Smooth muscle cell (in vitro differentiated cells): ENCODE measurements at regions not wholly inside any gene's neighbourhood (a gene's known extent, or its start where the extent isn't known, plus 50 kb on each side); places are given as distances from the start of the nearest gene placed in this dataset.

Experiments
- DNase-seq: peaks from one replicate; lab custom pipeline; 2025; ENCODE audit not compliant: unreplicated experiment; lab: John Stamatoyannopoulos, UW
- H2AFZ ChIP-seq: fragments of 200-600 bp; sonication (generic); 2 replicates; pipeline ENCODE4 v1.6.0; 2016; ENCODE audit warnings: antibody characterized with exemption, low read depth, mild to moderate bottlenecking
- H3F3A ChIP-seq: fragments of 200-600 bp; sonication (generic); 2 replicates; pipeline ENCODE4 v1.6.0; 2017; ENCODE audit warnings: antibody characterized with exemption, low read depth
- H3K27ac ChIP-seq: fragments of 200-600 bp; sonication (generic); 2 replicates; pipeline ENCODE4 v1.5.1; 2016; ENCODE audit warnings: low read depth, mild to moderate bottlenecking
- H3K27me3 ChIP-seq: fragments of 200-600 bp; sonication (generic); 2 replicates; pipeline ENCODE4 v1.6.1; 2016; ENCODE audit warnings: low read depth, mild to moderate bottlenecking
- H3K36me3 ChIP-seq: fragments of 200-600 bp; sonication (generic); 2 replicates; pipeline ENCODE4 v1.5.1; 2016; ENCODE audit warnings: low read depth
- H3K4me1 ChIP-seq: fragments of 200-600 bp; sonication (generic); 2 replicates; pipeline ENCODE4 v1.5.1; 2016; ENCODE audit warnings: low read depth
- H3K4me2 ChIP-seq: fragments of 200-600 bp; sonication (generic); 2 replicates; pipeline ENCODE4 v1.6.0; 2016; ENCODE audit warnings: mild to moderate bottlenecking
- H3K4me3 ChIP-seq: fragments of 200-600 bp; sonication (generic); 2 replicates; pipeline ENCODE4 v1.5.1; 2016; ENCODE audit warnings: mild to moderate bottlenecking
- H3K79me2 ChIP-seq: fragments of 200-600 bp; sonication (generic); 2 replicates; pipeline ENCODE4 v1.6.0; 2016; ENCODE audit warnings: low read depth, mild to moderate bottlenecking
- H3K9ac ChIP-seq: fragments of 200-600 bp; sonication (generic); 2 replicates; pipeline ENCODE4 v1.6.0; 2016; ENCODE audit warnings: low read depth
- H3K9me3 ChIP-seq: fragments of 200-600 bp; sonication (generic); replicated peaks from 2 replicates; pipeline ENCODE4 v1.5.1; 2016; ENCODE audit warnings: low read depth
- H4K20me1 ChIP-seq: fragments of 200-600 bp; sonication (generic); 2 replicates; pipeline ENCODE4 v1.6.0; 2016; ENCODE audit warnings: low read depth
- CTCF ChIP-seq: fragments of 200-600 bp; sonication (generic); IDR thresholded peaks from 2 replicates; pipeline ENCODE4 v1.5.1; 2017; ENCODE audit warnings: borderline replicate concordance, mild to moderate bottlenecking, antibody characterized with exemption; ENCODE audit not compliant: insufficient read depth, poor library complexity, severe bottlenecking
- WGBS: methylation state at CpG from one replicate; pipeline ENCODE4 v1.1.7; 2016; ENCODE audit warnings: low lambda C conversion rate; 5-methylcytosine and 5-hydroxymethylcytosine counted together

DNA sequence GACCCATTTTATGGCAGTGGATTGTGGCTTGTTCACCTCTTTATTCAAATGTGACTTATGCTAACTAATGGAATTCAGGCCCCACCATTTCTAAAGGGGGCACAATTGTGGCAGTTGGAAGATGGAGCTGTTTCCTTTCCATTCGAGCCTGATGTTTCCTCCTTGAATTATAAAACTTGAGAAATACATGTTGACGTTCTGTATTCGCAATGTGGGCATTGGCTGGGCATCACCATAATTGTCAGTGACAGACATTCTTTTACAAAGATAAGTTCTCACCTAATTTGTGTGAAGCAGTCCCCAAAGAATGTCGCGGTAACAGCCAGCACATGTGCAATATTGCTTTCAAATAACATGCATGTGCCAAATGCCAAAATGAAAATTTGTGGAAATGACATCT is 1070.2 kb upstream of the TENM3 start:
- no peak for TF ChIP-seq CTCF

DNA sequence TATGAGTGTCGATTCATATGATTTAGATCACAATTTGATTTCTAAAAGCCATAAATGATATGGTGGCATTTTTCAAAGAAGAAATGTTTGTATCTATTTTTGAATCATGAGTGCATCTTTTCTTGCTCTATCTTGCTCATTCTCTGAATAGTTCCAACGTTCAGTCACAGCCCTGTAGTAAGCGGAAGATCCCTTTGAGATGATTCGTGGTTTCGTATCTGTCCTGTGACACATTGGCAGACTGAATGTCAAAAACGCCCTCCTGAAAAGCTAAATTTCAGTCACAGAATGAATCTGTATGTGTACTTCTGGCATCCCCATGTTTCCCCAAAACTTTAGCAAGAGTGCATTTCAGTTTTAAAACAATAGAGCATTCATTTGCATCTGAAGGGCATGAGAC is 1066.9 kb upstream of the TENM3 start:
- Histone ChIP-seq H3K9me3 (no peaks in the 10 kb centered on the region), H4K20me1 (no peaks in the 10 kb centered on the region), H3K27ac (peak overlapping the region; percentile 44), H3K27me3 (no peaks in the 10 kb centered on the region), H3K4me1 (no peaks in the 10 kb centered on the region), H3K79me2 (no peaks in the 10 kb centered on the region), H3K9ac (no peak overlapping the region), H3K36me3 (no peaks in the 10 kb centered on the region), H3K4me2 (no peak overlapping the region), H2AFZ (no peak overlapping the region), H3K4me3 (no peak overlapping the region), H3F3A (no peaks in the 10 kb centered on the region)
- TF ChIP-seq CTCF: no peak
- WGBS: 39% methylated on average over 6 of the region's 6 CpGs
- DNase-seq: no peak

More for the DNA sequence above, 1070.2 kb upstream of the TENM3 start:
- Histone ChIP-seq H3K9me3 (no peaks in the 10 kb centered on the region), H3K4me3 (no peak overlapping the region), H3K9ac (no peak overlapping the region), H3K4me2 (no peak overlapping the region), H3K27me3 (peaks cover 12% of the 10 kb centered on the region), H3K79me2 (no peaks in the 10 kb centered on the region), H4K20me1 (no peaks in the 10 kb centered on the region), H3F3A (no peaks in the 10 kb centered on the region), H3K36me3 (no peaks in the 10 kb centered on the region), H3K27ac (no peak overlapping the region), H3K4me1 (no peaks in the 10 kb centered on the region), H2AFZ (no peak overlapping the region)
- 89% methylated on average over 5 of the region's 5 CpGs for WGBS
- DNase-seq: no peak

DNA sequence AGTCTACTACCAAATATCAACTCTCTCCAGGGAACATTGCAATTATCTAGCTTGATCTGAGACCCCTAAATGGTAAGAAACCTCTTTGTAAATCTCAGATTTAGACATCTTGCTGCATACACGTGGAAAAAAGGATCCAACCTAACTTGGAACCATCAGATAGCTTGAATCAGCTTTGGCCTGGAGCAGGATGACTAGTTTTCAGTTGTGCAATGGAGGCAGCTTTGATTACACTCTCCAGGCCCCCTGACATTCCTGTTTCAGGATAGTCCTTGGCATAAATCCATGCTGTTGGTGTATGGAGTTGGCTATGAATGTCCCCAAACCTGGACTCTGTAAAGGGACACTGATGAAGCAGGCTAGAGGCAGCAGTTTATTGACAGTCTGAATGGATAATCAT is 1061.9 kb upstream of the TENM3 start:
- H3K9me3 ChIP-seq: no peaks in the 10 kb centered on the region
- DNase-seq: no peak
- H3F3A ChIP-seq: no peaks in the 10 kb centered on the region
- 19% methylated on average over 1 of the region's 1 CpG for WGBS
- H2AFZ ChIP-seq: no peak overlapping the region
- H3K4me3 ChIP-seq: no peak overlapping the region
- no peaks in the 10 kb centered on the region for H3K27me3 ChIP-seq
- no peaks in the 10 kb centered on the region for H4K20me1 ChIP-seq
- no peaks in the 10 kb centered on the region for H3K4me1 ChIP-seq
- no peak overlapping the region for H3K27ac ChIP-seq
- H3K9ac ChIP-seq: no peak overlapping the region
- H3K4me2 ChIP-seq: no peak overlapping the region
- no peak for TF ChIP-seq CTCF
- H3K79me2 ChIP-seq: no peaks in the 10 kb centered on the region
- no peaks in the 10 kb centered on the region for H3K36me3 ChIP-seq

DNA sequence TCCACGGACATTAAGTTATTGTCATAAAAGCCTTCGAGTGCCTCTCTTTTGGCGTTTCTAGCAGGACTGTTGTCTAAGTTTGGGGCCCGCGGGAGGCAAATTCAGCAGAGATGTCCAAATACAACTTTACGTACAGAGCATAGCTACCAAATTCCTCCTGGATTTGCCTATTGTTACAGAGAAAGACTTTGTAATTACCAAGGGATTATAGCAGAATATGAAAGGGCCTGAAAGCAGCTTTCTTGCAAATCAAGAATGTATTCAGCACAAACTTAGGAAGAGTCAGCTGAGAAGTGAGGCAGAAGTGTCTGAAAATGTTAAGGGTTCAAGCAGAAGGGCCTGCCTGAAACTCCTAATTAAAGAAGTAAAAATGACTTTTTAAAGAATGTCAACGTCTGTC is 1053.5 kb upstream of the TENM3 start:
- Histone ChIP-seq H3K9me3 (no peaks in the 10 kb centered on the region), H3K9ac (no peak overlapping the region), H3K27ac (no peak overlapping the region), H3K79me2 (no peaks in the 10 kb centered on the region), H4K20me1 (no peaks in the 10 kb centered on the region), H3F3A (no peaks in the 10 kb centered on the region), H3K4me1 (peaks cover 15% of the 10 kb centered on the region), H3K4me2 (no peak overlapping the region), H2AFZ (no peak overlapping the region), H3K27me3 (no peaks in the 10 kb centered on the region), H3K36me3 (no peaks in the 10 kb centered on the region), H3K4me3 (no peak overlapping the region)
- 78% methylated on average over 7 of the region's 7 CpGs for WGBS
- no peak for TF ChIP-seq CTCF
- no peak for DNase-seq
